ENCODE measurements at regions not wholly inside any gene's neighbourhood (a gene's known extent, or its start where the extent isn't known, plus 50 kb on each side); places are given as distances from the start of the nearest gene placed in this dataset.

- DNase-seq = no peak
These were observed 437.1 kb downstream of the HTR7 start for GRCh38 chr10:90420637-90421318.

DNA sequence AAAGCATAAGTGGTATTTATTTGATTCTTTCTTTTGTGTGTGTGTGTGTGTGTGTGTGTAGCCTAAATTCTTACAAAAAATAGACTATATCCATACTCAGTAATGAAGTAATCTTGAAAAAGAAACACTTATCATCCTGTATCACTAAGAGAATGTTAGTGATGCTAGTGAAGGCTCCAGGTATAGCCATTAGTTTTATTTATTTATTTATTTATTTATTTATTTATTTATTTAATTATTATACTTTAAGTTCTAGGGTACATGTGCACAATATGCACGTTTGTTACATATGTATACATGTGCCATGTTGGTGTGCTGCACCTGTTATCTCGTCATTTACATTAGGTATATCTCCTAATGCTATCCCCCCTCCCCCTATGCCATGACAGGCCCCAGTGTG lies 436.0 kb downstream of the HTR7 start:
- DNase-seq = no peak

GRCh38 chr10:90424730-90425129 lies 433.1 kb downstream of the HTR7 start:
- no peak for DNase-seq

- DNase-seq = no peak
These were observed 427.7 kb downstream of the HTR7 start for GRCh38 chr10:90430186-90430585.

- no peak for DNase-seq
These were observed 425.0 kb downstream of the HTR7 start for GRCh38 chr10:90432866-90433265.

DNA sequence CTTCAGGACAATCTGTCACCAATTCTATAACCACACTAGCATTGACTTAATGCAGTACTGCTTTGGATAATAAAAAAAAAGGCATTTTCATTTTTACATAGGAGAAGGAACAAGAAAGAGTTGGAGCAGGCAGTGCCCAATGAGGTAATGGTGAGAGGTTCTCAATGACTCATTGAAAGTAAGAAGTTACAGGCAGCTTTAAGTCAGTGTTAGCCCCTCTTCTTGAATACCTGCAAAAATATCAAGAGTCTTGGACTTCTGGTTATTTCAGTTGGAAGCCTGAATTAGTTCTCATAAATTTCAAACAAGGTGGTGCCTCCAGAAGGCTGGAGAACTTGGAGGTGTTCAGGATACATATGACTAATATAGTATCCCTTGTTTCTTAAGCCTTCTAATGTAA lies 422.5 kb downstream of the HTR7 start:
- DNase-seq = no peak

- DNase-seq = no peak
These were observed 420.4 kb downstream of the HTR7 start for GRCh38 chr10:90437452-90437851.

DNA sequence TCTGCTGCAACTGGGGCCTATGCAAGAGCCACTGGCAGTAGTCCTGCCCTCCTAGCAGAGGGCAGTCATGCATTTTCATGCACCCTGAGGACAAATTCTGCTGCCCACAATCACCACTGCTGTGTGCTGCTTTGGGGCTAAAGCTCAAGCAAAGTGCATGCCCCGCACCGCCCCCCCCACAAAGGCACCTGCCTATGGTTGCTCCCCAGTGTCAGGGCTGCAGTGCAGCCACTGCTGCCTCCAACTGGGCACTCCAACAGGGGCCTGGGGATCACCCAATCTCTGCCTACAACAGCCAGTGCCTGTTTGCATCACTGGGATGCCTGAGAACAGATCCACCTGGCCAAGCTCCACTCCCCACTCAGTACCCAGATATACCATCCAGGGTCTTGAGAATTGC lies 417.0 kb downstream of the HTR7 start:
- DNase-seq = no peak

DNA sequence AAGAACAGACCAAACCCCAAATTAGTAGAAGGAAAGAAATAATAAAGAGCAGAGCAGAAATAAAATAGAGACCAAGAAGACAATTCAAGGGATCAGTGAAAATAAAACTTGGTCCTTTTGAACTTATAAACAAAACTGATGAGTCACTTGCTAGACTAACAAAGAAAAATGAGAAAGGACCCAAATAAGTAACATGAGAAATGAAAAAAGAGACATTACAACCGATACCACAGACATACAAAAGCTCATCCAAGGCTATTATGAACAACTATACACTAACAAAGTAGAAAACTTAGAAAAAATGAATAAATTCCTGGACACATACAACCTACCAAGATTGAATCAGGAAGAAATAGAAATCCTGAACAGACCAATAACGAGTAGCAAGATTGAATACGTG lies 414.5 kb downstream of the HTR7 start:
- DNase-seq = no peak

- DNase-seq = no peak
These were observed 410.0 kb downstream of the HTR7 start for GRCh38 chr10:90447831-90448230.

DNA sequence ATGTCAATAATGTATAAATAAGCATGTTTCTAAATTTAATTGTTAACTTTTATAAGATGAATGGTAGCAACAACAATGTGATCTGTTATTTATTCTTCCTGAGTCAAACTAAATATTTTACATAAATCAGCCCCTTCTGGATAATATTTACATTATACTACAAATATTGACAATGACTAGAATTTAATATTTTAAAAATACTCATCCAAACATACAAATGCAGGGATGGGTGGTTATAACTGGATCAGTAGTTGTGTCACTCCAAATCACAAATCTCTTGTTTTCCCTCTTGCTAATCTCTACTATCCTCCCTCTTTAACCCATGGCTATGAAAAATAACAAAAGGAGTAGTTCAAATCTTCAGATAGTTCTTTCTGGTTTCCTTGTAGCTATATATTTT lies 407.0 kb downstream of the HTR7 start:
- no peak for DNase-seq

DNA sequence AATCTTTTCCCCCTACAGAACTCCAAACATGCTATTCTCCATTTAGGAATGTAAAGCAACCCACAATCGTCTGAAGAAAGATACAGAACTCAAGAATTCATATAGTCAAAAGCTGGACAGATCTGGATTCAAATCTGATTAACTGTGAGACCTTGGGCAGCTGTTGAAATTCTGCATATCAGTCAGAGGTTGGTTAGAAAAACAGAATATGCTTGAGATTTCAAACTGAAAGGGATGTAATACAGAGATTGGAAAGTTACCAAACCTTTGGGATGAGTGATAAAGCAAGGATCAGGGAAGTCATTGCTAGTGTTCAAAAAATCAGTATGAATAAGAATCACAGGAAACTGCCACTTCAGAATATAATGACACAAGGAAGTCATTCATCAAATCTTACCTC lies 406.6 kb downstream of the HTR7 start:
- no peak for DNase-seq

DNA sequence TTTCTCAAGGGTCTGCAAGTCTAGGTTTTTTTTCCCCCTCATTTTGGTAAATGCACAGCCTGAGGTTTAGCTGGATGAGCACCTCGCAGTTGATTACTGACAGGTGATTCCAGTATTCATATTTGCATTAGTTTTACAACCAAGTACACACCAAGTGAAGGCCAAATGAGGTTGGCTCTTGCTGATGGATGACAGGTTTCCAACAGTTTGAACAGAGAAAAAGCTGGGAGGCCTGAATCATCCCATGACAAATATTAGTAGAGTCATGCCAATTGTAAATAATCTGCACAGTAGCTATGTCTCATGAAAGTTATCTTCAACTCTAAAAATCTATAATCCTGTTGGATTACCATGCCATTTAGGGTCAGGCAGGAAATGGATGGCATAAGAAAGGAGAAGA lies 399.8 kb downstream of the HTR7 start:
- no peak for DNase-seq

DNA sequence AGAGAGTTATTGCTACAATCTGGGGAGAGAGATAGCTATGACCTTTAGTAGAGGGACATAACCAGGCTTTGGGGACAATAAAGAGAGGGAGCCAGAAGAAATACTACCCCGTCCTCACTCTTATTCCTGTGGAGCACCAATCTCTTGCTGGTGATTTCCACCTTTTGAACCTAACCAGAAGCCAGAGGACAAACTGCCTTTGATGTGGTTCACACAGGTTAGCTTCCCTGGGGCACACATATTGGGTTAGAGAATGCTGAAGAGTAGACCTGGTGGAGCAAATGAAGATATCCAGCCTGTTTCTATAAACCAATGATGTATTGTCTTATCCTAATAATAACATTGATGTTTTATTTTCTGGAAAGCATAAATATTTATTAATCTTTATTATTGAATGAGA lies 399.3 kb downstream of the HTR7 start:
- no peak for DNase-seq

DNA sequence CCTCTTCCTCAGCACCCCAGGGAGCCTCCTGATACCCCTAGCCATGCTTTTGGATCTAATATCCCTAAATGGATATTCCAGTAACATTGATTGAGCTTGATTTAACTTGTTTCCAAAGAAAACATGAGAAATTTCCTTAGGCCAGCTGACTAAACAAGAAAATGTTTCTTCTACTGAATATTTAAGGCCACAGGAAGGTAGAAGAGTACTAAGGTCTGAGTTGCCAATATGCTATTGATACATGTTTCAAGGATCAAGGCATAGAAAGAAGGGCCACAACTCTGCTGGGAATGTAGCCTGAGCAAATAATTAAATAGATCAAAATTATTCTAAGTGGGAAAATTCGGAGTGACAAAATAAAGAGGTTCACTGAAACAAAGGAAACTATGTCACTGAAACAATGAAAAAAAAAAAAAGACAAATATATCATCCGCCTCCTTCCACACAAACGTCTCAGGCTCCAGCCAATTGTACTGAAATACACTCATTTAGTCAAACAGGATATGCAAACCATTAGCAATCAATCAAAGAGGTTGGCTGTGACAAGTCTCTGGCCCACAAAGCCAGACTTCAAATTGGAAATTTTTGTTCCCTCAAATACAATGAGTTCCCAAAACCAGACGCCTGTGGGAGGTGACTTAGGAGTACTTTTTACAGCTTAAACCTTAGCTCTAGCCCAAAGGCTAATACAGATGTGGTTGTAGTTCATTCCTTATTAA lies 396.2 kb downstream of the HTR7 start:
- DNase-seq = no peak

GRCh38 chr10:90462749-90463470 lies 394.9 kb downstream of the HTR7 start:
- DNase-seq = no peak

- no peak for DNase-seq
These were observed 393.5 kb downstream of the HTR7 start for GRCh38 chr10:90464329-90464728.

- no peak for DNase-seq
These were observed 386.9 kb downstream of the HTR7 start for GRCh38 chr10:90470966-90471365.

- no peak for DNase-seq
These were observed 377.4 kb downstream of the HTR7 start for GRCh38 chr10:90480466-90480865.

DNA sequence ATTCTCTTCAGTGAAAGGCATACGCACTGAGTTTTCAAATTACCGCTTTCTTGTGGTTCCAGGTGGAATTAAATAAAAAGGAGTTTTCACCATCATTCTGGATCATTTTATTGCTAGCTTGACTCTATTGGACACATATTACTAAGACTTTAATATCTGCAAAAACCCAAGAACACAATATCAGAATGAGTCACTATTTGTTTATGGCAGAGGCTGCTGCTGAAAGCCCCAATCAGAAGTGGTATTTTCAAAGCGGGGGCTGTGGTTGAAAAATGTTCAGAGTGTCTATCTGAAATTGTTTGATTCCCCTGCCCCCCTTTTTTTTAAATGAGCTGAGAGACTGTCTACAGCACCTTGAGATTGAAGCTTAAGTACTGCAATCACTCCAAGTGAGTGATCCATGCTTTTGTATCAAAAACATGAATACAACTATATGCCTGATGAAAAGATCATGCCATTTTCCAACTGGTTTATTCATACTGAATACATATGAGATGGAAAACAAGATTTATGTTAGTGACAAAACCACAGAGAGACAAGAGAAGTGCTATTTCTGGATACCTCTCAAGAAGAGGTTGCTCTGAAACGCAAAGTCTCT lies 376.4 kb downstream of the HTR7 start:
- DNase-seq = no peak

DNA sequence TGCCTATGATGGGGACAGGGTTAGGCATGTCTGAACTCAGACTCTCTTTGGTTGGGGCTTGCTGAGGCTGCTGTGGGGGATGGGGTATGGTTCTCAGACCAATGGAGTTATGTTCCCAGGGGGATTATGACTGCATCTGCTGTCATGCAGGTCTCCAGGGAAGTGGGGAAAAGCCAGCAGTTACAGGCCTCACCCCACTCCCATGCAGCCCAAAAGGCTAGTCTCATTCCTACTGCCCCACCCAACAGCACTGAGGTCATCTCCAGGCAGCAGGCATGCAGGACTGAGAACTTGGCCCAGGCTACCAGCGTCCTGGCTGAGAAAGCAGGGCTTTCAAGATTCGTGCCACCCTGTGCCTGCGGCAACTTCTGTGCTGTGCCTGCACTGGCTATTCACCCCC lies 373.3 kb downstream of the HTR7 start:
- no peak for DNase-seq

- no peak for DNase-seq
These were observed 363.7 kb downstream of the HTR7 start for GRCh38 chr10:90494183-90494582.

DNA sequence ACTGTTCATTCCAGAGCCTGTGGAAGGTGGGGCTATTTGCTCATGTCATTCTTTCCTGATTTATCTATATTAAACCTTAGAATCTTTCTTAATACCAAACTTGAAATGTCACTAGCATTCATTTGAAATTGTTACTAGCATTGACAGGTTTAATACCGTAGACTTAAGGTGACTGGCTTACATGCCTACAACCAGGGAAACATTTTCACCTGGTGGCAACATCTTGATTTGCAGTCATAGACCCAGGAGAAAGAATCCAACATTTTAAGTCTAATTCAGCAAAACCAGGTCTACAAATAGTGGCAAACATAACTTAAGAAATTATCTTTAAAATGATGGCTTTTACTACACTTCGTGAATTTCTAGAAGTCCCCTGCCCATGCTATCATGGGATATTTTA lies 353.7 kb downstream of the HTR7 start:
- no peak for DNase-seq

GRCh38 chr10:90526721-90527120 lies 331.1 kb downstream of the HTR7 start:
- no peak for DNase-seq
